Liver (tissue), 3 donors: ENCODE measurements at regions not wholly inside any gene's neighbourhood (a gene's known extent, or its start where the extent isn't known, plus 50 kb on each side); places are given as distances from the start of the nearest gene placed in this dataset.

Experiments used
- FOXA1 ChIP-seq: IDR thresholded peaks from 2 replicates; pipeline ENCODE4 v1.6.1; 2016; ENCODE audit warnings: antibody characterized with exemption
- GABPA ChIP-seq, 2 donors: IDR thresholded peaks in 1 of 2; conservative IDR thresholded peaks in 1 of 2; 2 replicates each; pipeline ENCODE4 v1.6.1; 2016; ENCODE audit warnings: antibody characterized with exemption in 2 of 2, mild to moderate bottlenecking in 1 of 2, moderate library complexity in 1 of 2
- JUND ChIP-seq, 2 donors: IDR thresholded peaks; 2 replicates each; pipeline ENCODE4 v1.6.1; 2016; ENCODE audit warnings: antibody characterized with exemption in 2 of 2
- SP1 ChIP-seq: IDR thresholded peaks from 2 replicates; pipeline ENCODE4 v1.6.1; 2018; ENCODE audit warnings: antibody characterized with exemption, mild to moderate bottlenecking
- TF ChIP-seq, protein P1 (sequence below): IDR thresholded peaks from 2 replicates; pipeline ENCODE4 v1.6.1; 2016; ENCODE audit warnings: antibody characterized with exemption
- TF ChIP-seq, protein P2 (sequence below): fragments of 150-350 bp; IDR thresholded peaks from 2 replicates; pipeline ENCODE4 v1.5.1; 2017; ENCODE audit warnings: improper control_type of control experiment, low read depth, low read length; ENCODE audit not compliant: missing input control
- donor health status: healthy.
- donor health status: healthy.

DNA sequence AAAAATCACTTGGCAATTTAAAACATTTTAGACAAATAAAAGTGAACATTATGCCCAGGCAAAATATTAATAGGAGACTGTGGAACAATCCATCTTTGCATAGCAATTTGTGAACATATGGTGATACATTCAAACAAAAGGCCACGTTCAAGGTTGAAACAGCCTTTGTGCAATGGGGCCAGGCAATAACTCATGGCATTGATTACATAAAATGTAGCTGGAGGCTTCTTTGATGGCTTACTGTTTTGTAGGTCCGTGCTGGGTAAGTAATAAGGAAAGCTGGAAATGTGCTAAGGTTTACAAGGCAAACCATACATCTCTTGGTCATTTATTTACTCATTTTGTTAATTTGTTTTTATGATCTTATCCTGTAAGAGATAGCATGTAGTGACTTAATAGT lies 651.8 kb downstream of the KCTD16 start:
- TF ChIP-seq GABPA (IDR thresholded peaks at IDR 0.05 in 1 of 2, conservative IDR thresholded peaks at IDR 0.05 in 1 of 2) (no peak), JUND (IDR thresholded peaks at IDR 0.05) (no peak), SP1 (no peak), FOXA1 (no peak)
- TF ChIP-seq, protein P1, sequence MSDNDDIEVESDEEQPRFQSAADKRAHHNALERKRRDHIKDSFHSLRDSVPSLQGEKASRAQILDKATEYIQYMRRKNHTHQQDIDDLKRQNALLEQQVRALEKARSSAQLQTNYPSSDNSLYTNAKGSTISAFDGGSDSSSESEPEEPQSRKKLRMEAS: no peak
- TF ChIP-seq, protein P2, sequence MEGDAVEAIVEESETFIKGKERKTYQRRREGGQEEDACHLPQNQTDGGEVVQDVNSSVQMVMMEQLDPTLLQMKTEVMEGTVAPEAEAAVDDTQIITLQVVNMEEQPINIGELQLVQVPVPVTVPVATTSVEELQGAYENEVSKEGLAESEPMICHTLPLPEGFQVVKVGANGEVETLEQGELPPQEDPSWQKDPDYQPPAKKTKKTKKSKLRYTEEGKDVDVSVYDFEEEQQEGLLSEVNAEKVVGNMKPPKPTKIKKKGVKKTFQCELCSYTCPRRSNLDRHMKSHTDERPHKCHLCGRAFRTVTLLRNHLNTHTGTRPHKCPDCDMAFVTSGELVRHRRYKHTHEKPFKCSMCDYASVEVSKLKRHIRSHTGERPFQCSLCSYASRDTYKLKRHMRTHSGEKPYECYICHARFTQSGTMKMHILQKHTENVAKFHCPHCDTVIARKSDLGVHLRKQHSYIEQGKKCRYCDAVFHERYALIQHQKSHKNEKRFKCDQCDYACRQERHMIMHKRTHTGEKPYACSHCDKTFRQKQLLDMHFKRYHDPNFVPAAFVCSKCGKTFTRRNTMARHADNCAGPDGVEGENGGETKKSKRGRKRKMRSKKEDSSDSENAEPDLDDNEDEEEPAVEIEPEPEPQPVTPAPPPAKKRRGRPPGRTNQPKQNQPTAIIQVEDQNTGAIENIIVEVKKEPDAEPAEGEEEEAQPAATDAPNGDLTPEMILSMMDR: no peak
